PC-3 (cell line): ENCODE measurements at regions not wholly inside any gene's neighbourhood (a gene's known extent, or its start where the extent isn't known, plus 50 kb on each side); places are given as distances from the start of the nearest gene placed in this dataset.

Source experiments
- ATAC-seq: fragments of 200-7000 bp; cut with Tn5 transposase; 2 replicates; pipeline ENCODE4 v1.9.1; 2020; ENCODE audit warnings: mild to moderate bottlenecking, moderate library complexity
- BruUV-seq: library from RNA; stranded (reverse); fragments of 400-500 nt; replicated peaks from 2 replicates; lab custom pipeline; 2021; lab: Mats Ljungman, UMichigan
- CTCF ChIA-PET: fragments of 300-600 bp; sonication (Branson Sonifier 250); formaldehyde crosslinking; loops from one replicate; lab custom pipeline; 2022; ENCODE audit warnings: antibody characterized with exemption; lab: Charles Lee
- POLR2A ChIA-PET: fragments of 300-600 bp; sonication (Branson Sonifier 250); formaldehyde crosslinking; loops from one replicate; lab custom pipeline; 2022; ENCODE audit warnings: antibody characterized with exemption; ENCODE audit not compliant: unreplicated experiment; lab: Charles Lee
- DNase-seq: peaks from one replicate; pipeline ENCODE4 v3.0.0-alpha.2; 2015
- H2AFZ ChIP-seq: fragments of 300-600 bp; sonication (generic); 2 replicates; pipeline ENCODE4 v1.6.0; 2016; ENCODE audit warnings: antibody characterized with exemption, low read length
- H3F3A ChIP-seq: fragments of 300-600 bp; sonication (generic); one replicate; pipeline ENCODE4 v1.6.0; 2017; ENCODE audit warnings: antibody characterized with exemption, low read length, control low read depth, mild to moderate bottlenecking; ENCODE audit not compliant: unreplicated experiment
- H3K27ac ChIP-seq: fragments of 300-600 bp; sonication (generic); 2 replicates; pipeline ENCODE4 v1.5.1; 2016; ENCODE audit warnings: mild to moderate bottlenecking, low read length
- H3K27me3 ChIP-seq: fragments of 300-600 bp; sonication (generic); 2 replicates; pipeline ENCODE4 v1.6.1; 2016; ENCODE audit warnings: low read length, mixed read lengths
- H3K36me3 ChIP-seq: fragments of 300-600 bp; sonication (generic); 2 replicates; pipeline ENCODE4 v1.6.1; 2016; ENCODE audit warnings: low read depth, mixed run types, low read length, mixed read lengths
- H3K4me1 ChIP-seq: fragments of 300-600 bp; sonication (generic); 2 replicates; pipeline ENCODE4 v1.5.1; 2016; ENCODE audit warnings: low read length; ENCODE audit not compliant: insufficient read depth
- H3K4me2 ChIP-seq: fragments of 300-600 bp; sonication (generic); 2 replicates; pipeline ENCODE4 v1.6.0; 2016; ENCODE audit warnings: low read length
- H3K4me3 ChIP-seq: fragments of 300-600 bp; sonication (generic); 2 replicates; pipeline ENCODE4 v1.5.1; 2016; ENCODE audit warnings: mild to moderate bottlenecking, low read length, mixed read lengths
- H3K79me2 ChIP-seq: fragments of 300-600 bp; sonication (generic); 2 replicates; pipeline ENCODE4 v1.6.1; 2017; ENCODE audit warnings: low read length, mixed read lengths
- H3K9ac ChIP-seq: fragments of 300-600 bp; sonication (generic); 2 replicates; pipeline ENCODE4 v1.6.0; 2016; ENCODE audit warnings: mild to moderate bottlenecking, low read length
- H3K9me2 ChIP-seq: fragments of 300-600 bp; sonication (generic); replicated peaks from 2 replicates; pipeline ENCODE4 v1.6.1; 2016; ENCODE audit warnings: mixed run types, low read length, mixed read lengths
- H3K9me3 ChIP-seq: fragments of 300-600 bp; sonication (generic); 2 replicates; pipeline ENCODE4 v1.6.1; 2016; ENCODE audit warnings: low read length, mixed read lengths
- H4K20me1 ChIP-seq: fragments of 300-600 bp; sonication (generic); 2 replicates; pipeline ENCODE4 v1.6.1; 2016; ENCODE audit warnings: low read length, mixed read lengths
- CTCF ChIP-seq: fragments of 300-600 bp; sonication (generic); conservative IDR thresholded peaks from 2 replicates; pipeline ENCODE4 v1.5.1; 2017; ENCODE audit warnings: antibody characterized with exemption, low read depth, mild to moderate bottlenecking, low read length
- EZH2 ChIP-seq: fragments of 300-600 bp; sonication (generic); IDR thresholded peaks from one replicate; pipeline ENCODE4 v1.6.1; 2017; ENCODE audit warnings: antibody characterized with exemption, mild to moderate bottlenecking, low read length; ENCODE audit not compliant: unreplicated experiment
- EZH2phosphoT487 ChIP-seq: fragments of 300-600 bp; sonication (generic); IDR thresholded peaks from 2 replicates; pipeline ENCODE4 v1.6.1; 2018; ENCODE audit warnings: mild to moderate bottlenecking, antibody characterized with exemption, low read length, borderline replicate concordance
- intact Hi-C: fragments of 100-400 bp; cut with micrococcal nuclease; formaldehyde crosslinking; loops from 2 replicates; pipeline ENCODE4 v1.9.0; 2023

GRCh38 chrX:121298499-121298898 is 251.1 kb downstream of the GLUD2 start:
- POLR2A ChIA-PET = no interaction called here
- Histone ChIP-seq H3K9ac (no peak overlapping the region), H3K36me3 (no peaks in the 10 kb centered on the region), H3K9me2 (no peaks in the 10 kb centered on the region), H3K79me2 (no peaks in the 10 kb centered on the region), H3K9me3 (no peaks in the 10 kb centered on the region), H3K4me1 (no peaks in the 10 kb centered on the region), H2AFZ (no peak overlapping the region), H3K27ac (no peak overlapping the region), H3F3A (no peaks in the 10 kb centered on the region), H4K20me1 (no peaks in the 10 kb centered on the region), H3K4me3 (no peak overlapping the region), H3K4me2 (no peak overlapping the region), H3K27me3 (no peaks in the 10 kb centered on the region)
- DNase-seq = no peak
- ATAC-seq = no peak
- CTCF ChIA-PET = no interaction called here
- intact Hi-C loops = no loop called here
- BruUV-seq = no TSS peak
- TF ChIP-seq EZH2phosphoT487 (no peak), EZH2 (no peak), CTCF (no peak)

GRCh38 chrX:121301356-121301755 is 253.9 kb downstream of the GLUD2 start:
- Histone ChIP-seq H3K4me1 (no peaks in the 10 kb centered on the region), H3K4me3 (no peak overlapping the region), H3K9me2 (no peaks in the 10 kb centered on the region), H3K36me3 (no peaks in the 10 kb centered on the region), H3F3A (no peaks in the 10 kb centered on the region), H3K79me2 (no peaks in the 10 kb centered on the region), H3K9ac (no peak overlapping the region), H3K27ac (no peak overlapping the region), H3K9me3 (no peaks in the 10 kb centered on the region), H4K20me1 (no peaks in the 10 kb centered on the region), H2AFZ (no peak overlapping the region), H3K27me3 (no peaks in the 10 kb centered on the region), H3K4me2 (no peak overlapping the region)
- POLR2A ChIA-PET = no interaction called here
- no TSS peak for BruUV-seq
- intact Hi-C loops = no loop called here
- CTCF ChIA-PET = no interaction called here
- DNase-seq = no peak
- ATAC-seq = no peak
- TF ChIP-seq EZH2 = no peak
- TF ChIP-seq CTCF = no peak
- TF ChIP-seq EZH2phosphoT487 = no peak

GRCh38 chrX:121301822-121302221 is 254.4 kb downstream of the GLUD2 start:
- intact Hi-C loops = no loop called here
- no peaks in the 10 kb centered on the region for H3K4me1 ChIP-seq
- no peak overlapping the region for H3K4me2 ChIP-seq
- no peak for ATAC-seq
- CTCF ChIA-PET = no interaction called here
- POLR2A ChIA-PET = no interaction called here
- no peaks in the 10 kb centered on the region for H3K9me3 ChIP-seq
- H3F3A ChIP-seq = no peaks in the 10 kb centered on the region
- no peak overlapping the region for H3K9ac ChIP-seq
- BruUV-seq = no TSS peak
- no peak overlapping the region for H3K27ac ChIP-seq
- TF ChIP-seq EZH2 = no peak
- TF ChIP-seq CTCF = no peak
- no peak for TF ChIP-seq EZH2phosphoT487
- no peaks in the 10 kb centered on the region for H3K79me2 ChIP-seq
- DNase-seq = no peak
- H3K36me3 ChIP-seq = no peaks in the 10 kb centered on the region
- no peaks in the 10 kb centered on the region for H3K9me2 ChIP-seq
- H2AFZ ChIP-seq = no peak overlapping the region
- H3K27me3 ChIP-seq = no peaks in the 10 kb centered on the region
- no peaks in the 10 kb centered on the region for H4K20me1 ChIP-seq
- no peak overlapping the region for H3K4me3 ChIP-seq
